H9 (cell line): ENCODE measurements at regions not wholly inside any gene's neighbourhood (a gene's known extent, or its start where the extent isn't known, plus 50 kb on each side); places are given as distances from the start of the nearest gene placed in this dataset.

Source experiments
- DNase-seq: peaks from one replicate; pipeline ENCODE4 v3.0.0-alpha.2; 2017
- H2AFZ ChIP-seq: one replicate; pipeline ENCODE4 v1.6.1; 2013; ENCODE audit warnings: mild to moderate bottlenecking, low read length, control low read depth, moderate library complexity
- H2AK5ac ChIP-seq: 2 replicates; pipeline ENCODE4 v1.6.1; 2013; ENCODE audit warnings: low read length, control low read depth, mixed read lengths; ENCODE audit not compliant: insufficient read length
- H2BK120ac ChIP-seq: one replicate; pipeline ENCODE4 v1.6.1; 2013; ENCODE audit warnings: low read depth, mild to moderate bottlenecking, low read length, control low read depth, inconsistent platforms; ENCODE audit not compliant: poor library complexity, severe bottlenecking
- H2BK12ac ChIP-seq: 2 replicates; pipeline ENCODE4 v1.6.1; 2013; ENCODE audit warnings: low read length, control low read depth, mixed read lengths, low read depth; ENCODE audit not compliant: insufficient read length
- H2BK15ac ChIP-seq: 2 replicates; pipeline ENCODE4 v1.6.1; 2013; ENCODE audit warnings: low read depth, low read length, control low read depth
- H2BK20ac ChIP-seq: one replicate; pipeline ENCODE4 v1.6.1; 2013; ENCODE audit warnings: low read depth, mild to moderate bottlenecking, low read length, control low read depth, inconsistent platforms; ENCODE audit not compliant: poor library complexity, severe bottlenecking
- H2BK5ac ChIP-seq: 2 replicates; pipeline ENCODE4 v1.6.1; 2013; ENCODE audit warnings: low read length, control low read depth, mixed read lengths; ENCODE audit not compliant: insufficient read length
- H3K14ac ChIP-seq: 2 replicates; pipeline ENCODE4 v1.6.1; 2013; ENCODE audit warnings: low read length, control low read depth; ENCODE audit not compliant: insufficient read depth
- H3K18ac ChIP-seq: 2 replicates; pipeline ENCODE4 v1.6.1; 2013; ENCODE audit warnings: low read depth, mild to moderate bottlenecking, mixed read lengths, low read length, control low read depth; ENCODE audit not compliant: insufficient read length
- H3K23ac ChIP-seq: 2 replicates; pipeline ENCODE4 v1.6.1; 2013; ENCODE audit warnings: low read length, control low read depth, mixed read lengths, low read depth; ENCODE audit not compliant: insufficient read length
- H3K23me2 ChIP-seq: 2 replicates; pipeline ENCODE4 v1.6.1; 2013; ENCODE audit warnings: low read depth, mild to moderate bottlenecking, mixed read lengths, low read length, control low read depth; ENCODE audit not compliant: insufficient read length, poor library complexity, severe bottlenecking
- H3K27ac ChIP-seq: 2 replicates; pipeline ENCODE4 v1.5.1; 2013; ENCODE audit warnings: low read length, control low read depth, mixed read lengths, low read depth; ENCODE audit not compliant: insufficient read length
- H3K27me3 ChIP-seq: 2 replicates; pipeline ENCODE4 v1.6.1; 2013; ENCODE audit warnings: low read length, control low read depth, inconsistent platforms; ENCODE audit not compliant: insufficient read depth
- H3K4ac ChIP-seq: 2 replicates; pipeline ENCODE4 v1.6.1; 2013; ENCODE audit warnings: low read depth, mild to moderate bottlenecking, control low read depth, inconsistent platforms, low read length, moderate library complexity
- H3K4me1 ChIP-seq: 2 replicates; pipeline ENCODE4 v1.6.1; 2013; ENCODE audit warnings: low read length, control low read depth, inconsistent platforms; ENCODE audit not compliant: insufficient read depth
- H3K4me2 ChIP-seq: 2 replicates; pipeline ENCODE4 v1.6.1; 2013; ENCODE audit warnings: low read length, control low read depth, mixed read lengths; ENCODE audit not compliant: insufficient read length, insufficient read depth
- H3K56ac ChIP-seq: 2 replicates; pipeline ENCODE4 v1.6.1; 2013; ENCODE audit warnings: low read depth, mild to moderate bottlenecking, mixed read lengths, low read length, control low read depth; ENCODE audit not compliant: insufficient read length
- H3K79me1 ChIP-seq: 2 replicates; pipeline ENCODE4 v1.6.1; 2013; ENCODE audit warnings: low read depth, mild to moderate bottlenecking, moderate library complexity, low read length, control low read depth, inconsistent platforms; ENCODE audit not compliant: insufficient read depth, poor library complexity, severe bottlenecking
- H3K79me2 ChIP-seq: 2 replicates; pipeline ENCODE4 v1.6.1; 2013; ENCODE audit warnings: low read length, control low read depth, inconsistent platforms; ENCODE audit not compliant: insufficient read depth
- H3K9ac ChIP-seq: 2 replicates; pipeline ENCODE4 v1.6.1; 2013; ENCODE audit warnings: low read length, control low read depth, mixed read lengths; ENCODE audit not compliant: insufficient read length; ENCODE audit errors: extremely low read depth
- H3K9me3 ChIP-seq: one replicate; pipeline ENCODE4 v1.6.1; 2013; ENCODE audit warnings: low read depth, low read length, inconsistent platforms; ENCODE audit not compliant: control insufficient read depth
- H3T11ph ChIP-seq: one replicate; pipeline ENCODE4 v1.6.1; 2013; ENCODE audit warnings: mild to moderate bottlenecking, low read length, control low read depth, inconsistent platforms
- H4K20me1 ChIP-seq: one replicate; pipeline ENCODE4 v1.6.1; 2013; ENCODE audit not compliant: control insufficient read depth, insufficient read length, insufficient read depth
- H4K5ac ChIP-seq: 2 replicates; pipeline ENCODE4 v1.6.1; 2013; ENCODE audit warnings: low read depth, mild to moderate bottlenecking, mixed read lengths, low read length, control low read depth; ENCODE audit not compliant: insufficient read length
- H4K8ac ChIP-seq: replicated peaks from 2 replicates; pipeline ENCODE4 v1.6.1; 2013; ENCODE audit warnings: low read length, control low read depth, mixed read lengths, low read depth; ENCODE audit not compliant: insufficient read length
- H4K91ac ChIP-seq: 2 replicates; pipeline ENCODE4 v1.6.1; 2013; ENCODE audit warnings: low read depth, mild to moderate bottlenecking, moderate library complexity, mixed read lengths, low read length, control low read depth; ENCODE audit not compliant: insufficient read length
- H3K27ac Mint-ChIP-seq, 3 experiments: 2 replicates in 2 of 3; 3 replicates in 1 of 3; pipeline ENCODE4 v1.8.0; 2020 to 2021; ENCODE audit warnings: mixed read lengths in 3 of 3, mild to moderate bottlenecking in 1 of 3, moderate library complexity in 1 of 3
- H3K27me3 Mint-ChIP-seq: 2 replicates; pipeline ENCODE4 v1.8.0; 2021; ENCODE audit warnings: low read depth, mild to moderate bottlenecking, moderate library complexity, mixed read lengths
- H3K36me3 Mint-ChIP-seq, 3 experiments: 2 replicates in 2 of 3; 3 replicates in 1 of 3; pipeline ENCODE4 v1.8.0; 2020 to 2021; ENCODE audit warnings: low read depth in 3 of 3, mixed read lengths in 3 of 3; ENCODE audit not compliant: insufficient read depth in 1 of 3
- H3K4me1 Mint-ChIP-seq, 2 experiments: 2 replicates each; pipeline ENCODE4 v1.8.0; 2020; ENCODE audit warnings: mixed read lengths in 2 of 2
- H3K4me3 Mint-ChIP-seq, 2 experiments: 2 replicates in 1 of 2; 3 replicates in 1 of 2; pipeline ENCODE4 v1.8.0; 2020 to 2021; ENCODE audit warnings: mild to moderate bottlenecking in 2 of 2, mixed read lengths in 2 of 2, moderate library complexity in 1 of 2
- H3K9me3 Mint-ChIP-seq, 2 experiments: 2 replicates in 1 of 2; 3 replicates in 1 of 2; pipeline ENCODE4 v1.8.0; 2020; ENCODE audit warnings: mild to moderate bottlenecking in 2 of 2, mixed read lengths in 2 of 2, moderate library complexity in 1 of 2
- CTCF ChIP-seq: fragments of 200-600 bp; sonication (generic); conservative IDR thresholded peaks from 3 replicates; pipeline ENCODE4 v1.8.0; 2021; ENCODE audit warnings: antibody characterized with exemption, mild to moderate bottlenecking
- WGBS: extraction: QIAGEN DNeasy Blood & Tissue Kit; methylation state at CpG from one replicate; pipeline ENCODE4 v1.1.7; 2013; ENCODE audit warnings: missing lambda C conversion rate, low lambda C conversion rate, mixed read lengths; ENCODE audit not compliant: insufficient read length; ENCODE audit errors: extremely low coverage; 5-methylcytosine and 5-hydroxymethylcytosine counted together

- H3T11ph ChIP-seq = no peak overlapping the region
- TF ChIP-seq CTCF = no peak
- H4K5ac ChIP-seq = no peak overlapping the region
- H3K23ac ChIP-seq = no peak overlapping the region
- H2BK5ac ChIP-seq = no peak overlapping the region
- no CpG with 5 or more reads among the region's 1 CpG for WGBS
- H3K27ac ChIP-seq = no peak overlapping the region
- no peak overlapping the region for H3K4me2 ChIP-seq
- Mint-ChIP-seq H3K36me3 (peaks cover 5 to 11% (median 6%) of the 10 kb centered on the region in 3 experiments; a peak in 6 of 7 replicates), H3K27ac (no peak overlapping the region), H3K4me1 (peaks cover 0 to 1% of the 10 kb centered on the region in 2 experiments; a peak in 2 of 4 replicates), H3K9me3 (peaks cover 5 to 12% of the 10 kb centered on the region in 2 experiments; a peak in 4 of 5 replicates), H3K4me3 (no peak overlapping the region), H3K27me3 (no peaks in the 10 kb centered on the region)
- H4K20me1 ChIP-seq = no peaks in the 10 kb centered on the region
- no peaks in the 10 kb centered on the region for H3K23me2 ChIP-seq
- no peak overlapping the region for H2BK120ac ChIP-seq
- no peak overlapping the region for H3K56ac ChIP-seq
- H4K91ac ChIP-seq = no peak overlapping the region
- no peak overlapping the region for H3K18ac ChIP-seq
- no peaks in the 10 kb centered on the region for H3K9me3 ChIP-seq
- H2BK15ac ChIP-seq = no peak overlapping the region
- DNase-seq = no peak
- H2AK5ac ChIP-seq = no peak overlapping the region
- H3K79me2 ChIP-seq = no peaks in the 10 kb centered on the region
- H4K8ac ChIP-seq = no peak overlapping the region
- no peak overlapping the region for H3K4ac ChIP-seq
- no peak overlapping the region for H2BK12ac ChIP-seq
- no peak overlapping the region for H3K9ac ChIP-seq
- no peaks in the 10 kb centered on the region for H3K79me1 ChIP-seq
- no peak overlapping the region for H3K14ac ChIP-seq
- H3K27me3 ChIP-seq = no peaks in the 10 kb centered on the region
- H2AFZ ChIP-seq = no peak overlapping the region
- no peak overlapping the region for H2BK20ac ChIP-seq
- H3K4me1 ChIP-seq = no peaks in the 10 kb centered on the region
These were observed 52.8 kb upstream of the VWDE start for GRCh38 chr7:12456506-12456905.
